AG04449 (cell line): ENCODE measurements at regions not wholly inside any gene's neighbourhood (a gene's known extent, or its start where the extent isn't known, plus 50 kb on each side); places are given as distances from the start of the nearest gene placed in this dataset.

ENCODE experiments used
- CTCF ChIA-PET: fragments of 350-600 bp; formaldehyde crosslinking; extraction: SDS; loops from one replicate; lab custom pipeline; 2021; ENCODE audit warnings: antibody characterized with exemption; lab: Yijun Ruan, JAX
- POLR2A ChIA-PET: fragments of 400-600, 350-600 bp; formaldehyde crosslinking; extraction: SDS; loops from one replicate; lab custom pipeline; 2020; ENCODE audit warnings: antibody characterized with exemption, inconsistent platforms; lab: Yijun Ruan, JAX
- DNase-seq: peaks from one replicate; pipeline ENCODE4 v3.0.0-alpha.2; 2010; ENCODE audit warnings: low read depth, low spot score
- H3K4me3 ChIP-seq: 2 replicates; pipeline ENCODE4 v1.5.1; 2011; ENCODE audit warnings: low read depth, mild to moderate bottlenecking, control low read depth, low read length
- CTCF ChIP-seq: IDR thresholded peaks from one replicate; pipeline ENCODE4 v1.5.1; 2011; ENCODE audit warnings: mild to moderate bottlenecking, moderate library complexity, low read length, control low read depth, inconsistent platforms; ENCODE audit not compliant: insufficient read depth; ENCODE audit errors: missing control alignments

GRCh38 chr18:26642440-26643348 is 94.3 kb upstream of the KCTD1 start:
- POLR2A ChIA-PET, result no interaction called here
- no peak for TF ChIP-seq CTCF
- H3K4me3 ChIP-seq, result no peak overlapping the region
- DNase-seq, result no peak
- CTCF ChIA-PET, result no interaction called here

- no peak overlapping the region for H3K4me3 ChIP-seq
- CTCF ChIA-PET, result no interaction called here
- no peak for DNase-seq
- TF ChIP-seq CTCF, result no peak
- POLR2A ChIA-PET, result no interaction called here
Observed at GRCh38 chr18:26640541-26640940, 92.2 kb upstream of the KCTD1 start.

GRCh38 chr18:26639149-26639548 is 90.8 kb upstream of the KCTD1 start:
- no peak for DNase-seq
- H3K4me3 ChIP-seq, result no peak overlapping the region
- TF ChIP-seq CTCF, result no peak
- ChIA-PET POLR2A (no interaction called here), CTCF (no interaction called here)

- ChIA-PET POLR2A (no interaction called here), CTCF (interaction anchor here (0.7 kb wide), 1 partner anchor 10 kb away, joined by 4 read pairs; no protein-coding TSS in a partner anchor)
- no peak for DNase-seq
- TF ChIP-seq CTCF, result no peak
- H3K4me3 ChIP-seq, result no peak overlapping the region
Observed at GRCh38 chr18:26637983-26638382, 89.6 kb upstream of the KCTD1 start.

- no peak for TF ChIP-seq CTCF
- CTCF ChIA-PET, result interaction anchor here (0.7 kb wide), 1 partner anchor 11 kb away, joined by 4 read pairs; no protein-coding TSS in a partner anchor
- H3K4me3 ChIP-seq, result no peak overlapping the region
- DNase-seq, result no peak
- POLR2A ChIA-PET, result no interaction called here
Observed at GRCh38 chr18:26637324-26637723, 89.0 kb upstream of the KCTD1 start.

- no peak for TF ChIP-seq CTCF
- POLR2A ChIA-PET, result no interaction called here
- DNase-seq, result no peak
- CTCF ChIA-PET, result no interaction called here
- no peak overlapping the region for H3K4me3 ChIP-seq
Observed at GRCh38 chr18:26635466-26635865, 87.1 kb upstream of the KCTD1 start.
